Right lobe of liver (tissue), 4 donors: ENCODE measurements at regions not wholly inside any gene's neighbourhood (a gene's known extent, or its start where the extent isn't known, plus 50 kb on each side); places are given as distances from the start of the nearest gene placed in this dataset.

Experiments
- CTCF ChIP-seq, 4 donors: fragments of 200-600 bp in 3 of 4; fragments of 450-650 bp in 1 of 4; IDR thresholded peaks; one replicate each; pipeline versions ENCODE4 v1.5.1 to v1.8.0; 2016 to 2022; ENCODE audit warnings: antibody characterized with exemption in 4 of 4, mild to moderate bottlenecking in 2 of 4
- POLR2A ChIP-seq: fragments of 450-650 bp; IDR thresholded peaks from one replicate; pipeline ENCODE4 v1.6.1; 2017; ENCODE audit warnings: antibody characterized with exemption, mild to moderate bottlenecking
- donor health status: DM: no; HTN: no; CAD: no.
- donor health status: DM: no; HTN: no; CAD: no.
- donor health status: DM: no; HTN: yes; CAD: no.

- no peak for TF ChIP-seq POLR2A
- TF ChIP-seq CTCF (IDR thresholded peaks at IDR 0.05): no peak
Measured at GRCh38 chr5:117638581-117638980, 1064.0 kb upstream of the SEMA6A start.
